CD4-positive, alpha-beta T cell (primary cell): ENCODE measurements at regions not wholly inside any gene's neighbourhood (a gene's known extent, or its start where the extent isn't known, plus 50 kb on each side); places are given as distances from the start of the nearest gene placed in this dataset.

Experiments used
- ATAC-seq: fragments of 200-7000 bp; cut with Tn5 transposase; one replicate; pipeline ENCODE4 v1.10.0; 2022; ENCODE audit warnings: mild to moderate bottlenecking; ENCODE audit not compliant: poor library complexity
- CTCF ChIA-PET: fragments of 350-600 bp; sonication (Branson Sonifier 250); formaldehyde crosslinking; loops from one replicate; lab custom pipeline; 2021; ENCODE audit warnings: antibody characterized with exemption, inconsistent platforms; lab: Charles Lee
- POLR2A ChIA-PET: fragments of 350-600 bp; sonication (Branson Sonifier 250); formaldehyde crosslinking; loops from one replicate; lab custom pipeline; 2021; ENCODE audit warnings: antibody characterized with exemption, inconsistent platforms; lab: Charles Lee
- DNase-seq, 14 experiments: peaks; one replicate each; pipeline ENCODE4 v3.0.0-alpha.2; 2013 to 2020; ENCODE audit warnings: mixed read lengths in 2 of 14
- H3K27ac ChIP-seq, 2 donors: one replicate each; pipeline versions ENCODE4 v1.5.1 to v1.7.0; 2013; ENCODE audit warnings: low read length in 2 of 2, low read depth in 1 of 2, mild to moderate bottlenecking in 1 of 2
- H3K27me3 ChIP-seq, 2 experiments: 1 replicate in 1 of 2; 2 replicates in 1 of 2; pipeline versions ENCODE4 v1.6.1 to v1.7.0; 2013; ENCODE audit warnings: low read length in 2 of 2, control low read depth in 1 of 2, mild to moderate bottlenecking in 1 of 2, moderate library complexity in 1 of 2; ENCODE audit not compliant: insufficient read depth in 2 of 2, control insufficient read depth in 1 of 2
- H3K36me3 ChIP-seq: one replicate; pipeline ENCODE4 v1.6.1; 2013; ENCODE audit warnings: low read length, control low read depth; ENCODE audit not compliant: insufficient read depth
- H3K4me1 ChIP-seq: one replicate; pipeline ENCODE4 v1.6.1; 2013; ENCODE audit warnings: low read length, control low read depth; ENCODE audit not compliant: insufficient read depth
- H3K4me3 ChIP-seq: one replicate; pipeline ENCODE4 v1.5.1; 2013; ENCODE audit warnings: mild to moderate bottlenecking, low read length, moderate library complexity
- H3K9me3 ChIP-seq, 2 experiments: 1 replicate in 1 of 2; 2 replicates in 1 of 2; pipeline versions ENCODE4 v1.6.1 to v1.7.0; 2013; ENCODE audit warnings: low read length in 2 of 2, mild to moderate bottlenecking in 2 of 2, control low read depth in 1 of 2, moderate library complexity in 1 of 2; ENCODE audit not compliant: control insufficient read depth in 1 of 2, insufficient read depth in 1 of 2
- H3K27ac Mint-ChIP-seq: one replicate; pipeline ENCODE4 v1.8.0; 2020; ENCODE audit warnings: mixed read lengths
- H3K27me3 Mint-ChIP-seq: one replicate; pipeline ENCODE4 v1.8.0; 2021; ENCODE audit warnings: mixed read lengths
- H3K36me3 Mint-ChIP-seq: one replicate; pipeline ENCODE4 v1.8.0; 2021; ENCODE audit warnings: low read depth, mixed read lengths
- H3K4me1 Mint-ChIP-seq: one replicate; pipeline ENCODE4 v1.8.0; 2021; ENCODE audit warnings: low read depth, mixed read lengths
- H3K4me3 Mint-ChIP-seq: one replicate; pipeline ENCODE4 v1.8.0; 2020; ENCODE audit warnings: mild to moderate bottlenecking, mixed read lengths
- H3K9me3 Mint-ChIP-seq: one replicate; pipeline ENCODE4 v1.8.0; 2020; ENCODE audit warnings: mixed read lengths
- CTCF ChIP-seq: fragments of 200-600 bp; IDR thresholded peaks from one replicate; pipeline ENCODE4 v1.8.0; 2022; ENCODE audit warnings: antibody characterized with exemption, mild to moderate bottlenecking
- intact Hi-C, 2 experiments: fragments of 100-400 bp; cut with DNase I in 1 of 2; cut with micrococcal nuclease in 1 of 2; formaldehyde crosslinking; loops; one replicate each; pipeline versions ENCODE4 v1.15.1 to v1.9.0; 2023 to 2025; cut with DNase I, micrococcal nuclease

- no peaks in the 10 kb centered on the region for H3K9me3 ChIP-seq
- no peak overlapping the region for H3K4me3 Mint-ChIP-seq
- H3K27me3 ChIP-seq = no peaks in the 10 kb centered on the region
- TF ChIP-seq CTCF = no peak
- H3K36me3 Mint-ChIP-seq = no peaks in the 10 kb centered on the region
- ATAC-seq (no peak), DNase-seq (no peak)
- H3K27ac Mint-ChIP-seq = no peak overlapping the region
- H3K36me3 ChIP-seq = no peaks in the 10 kb centered on the region
- H3K27ac ChIP-seq = no peak overlapping the region
- no peaks in the 10 kb centered on the region for H3K4me1 ChIP-seq
- H3K4me1 Mint-ChIP-seq = no peaks in the 10 kb centered on the region
- CTCF ChIA-PET = interaction anchor here (0.5 kb wide), 1 partner anchor 31 kb away, joined by 3 read pairs; no protein-coding TSS in a partner anchor
- no peak overlapping the region for H3K4me3 ChIP-seq
- H3K27me3 Mint-ChIP-seq = peaks cover 4% of the 10 kb centered on the region
- H3K9me3 Mint-ChIP-seq = no peaks in the 10 kb centered on the region
- intact Hi-C loops = no loop called here
- POLR2A ChIA-PET = no interaction called here
Observed at GRCh38 chr10:64060389-64060788, 539.2 kb downstream of the REEP3 start.

- Mint-ChIP-seq H3K9me3 (no peaks in the 10 kb centered on the region), H3K27ac (no peak overlapping the region), H3K4me1 (no peaks in the 10 kb centered on the region), H3K4me3 (no peak overlapping the region), H3K36me3 (no peaks in the 10 kb centered on the region), H3K27me3 (peaks cover 4% of the 10 kb centered on the region)
- ChIA-PET POLR2A (interaction anchor here (0.6 kb wide), 1 partner anchor 30 kb away, joined by 3 read pairs; no protein-coding TSS in a partner anchor), CTCF (no interaction called here)
- no peak overlapping the region for H3K4me3 ChIP-seq
- intact Hi-C loops = no loop called here
- H3K4me1 ChIP-seq = no peaks in the 10 kb centered on the region
- no peak overlapping the region for H3K27ac ChIP-seq
- no peak for TF ChIP-seq CTCF
- no peaks in the 10 kb centered on the region for H3K36me3 ChIP-seq
- H3K9me3 ChIP-seq = no peaks in the 10 kb centered on the region
- H3K27me3 ChIP-seq = no peaks in the 10 kb centered on the region
- DNase-seq = no peak
- ATAC-seq = no peak
Observed at GRCh38 chr10:64062793-64063192, 541.6 kb downstream of the REEP3 start.

- intact Hi-C loops = no loop called here
- Mint-ChIP-seq H3K27ac (no peak overlapping the region), H3K9me3 (no peaks in the 10 kb centered on the region), H3K4me1 (no peaks in the 10 kb centered on the region), H3K36me3 (no peaks in the 10 kb centered on the region), H3K27me3 (no peaks in the 10 kb centered on the region), H3K4me3 (no peak overlapping the region)
- Histone ChIP-seq H3K36me3 (no peaks in the 10 kb centered on the region), H3K27ac (no peak overlapping the region), H3K4me1 (no peaks in the 10 kb centered on the region), H3K4me3 (no peak overlapping the region), H3K27me3 (no peaks in the 10 kb centered on the region), H3K9me3 (no peaks in the 10 kb centered on the region)
- TF ChIP-seq CTCF = no peak
- ChIA-PET POLR2A (no interaction called here), CTCF (no interaction called here)
- DNase-seq = no peak
- ATAC-seq = no peak
Observed at GRCh38 chr10:64067009-64067606, 545.9 kb downstream of the REEP3 start.
